Sciatic nerve (tissue), 2 donors: ENCODE measurements at regions not wholly inside any gene's neighbourhood (a gene's known extent, or its start where the extent isn't known, plus 50 kb on each side); places are given as distances from the start of the nearest gene placed in this dataset.
A peak's percentile ranks its signal among the peaks of the same experiment; 100 is the strongest.
"Not testable (repeated sequence)": the region's sequence is repeated elsewhere in the genome, so short reads cannot be mapped to it uniquely, and the experiment has no call there.

Source experiments
- ATAC-seq: fragments of 200-7000 bp; cut with Tn5 transposase; one replicate; pipeline ENCODE4 v1.9.1; 2020; ENCODE audit warnings: mild to moderate bottlenecking, moderate library complexity
- DNase-seq: peaks from one replicate; pipeline ENCODE4 v3.0.0-alpha.2; 2020; ENCODE audit warnings: low spot score
- intact Hi-C: fragments of 100-400 bp; cut with DNase I; formaldehyde crosslinking; loops from one replicate; pipeline ENCODE4 v1.14.2; 2022
- donor health status: DM: no; HTN: no; CAD: no.
- donor health status: DM: no; HTN: no; CAD: no.

DNA sequence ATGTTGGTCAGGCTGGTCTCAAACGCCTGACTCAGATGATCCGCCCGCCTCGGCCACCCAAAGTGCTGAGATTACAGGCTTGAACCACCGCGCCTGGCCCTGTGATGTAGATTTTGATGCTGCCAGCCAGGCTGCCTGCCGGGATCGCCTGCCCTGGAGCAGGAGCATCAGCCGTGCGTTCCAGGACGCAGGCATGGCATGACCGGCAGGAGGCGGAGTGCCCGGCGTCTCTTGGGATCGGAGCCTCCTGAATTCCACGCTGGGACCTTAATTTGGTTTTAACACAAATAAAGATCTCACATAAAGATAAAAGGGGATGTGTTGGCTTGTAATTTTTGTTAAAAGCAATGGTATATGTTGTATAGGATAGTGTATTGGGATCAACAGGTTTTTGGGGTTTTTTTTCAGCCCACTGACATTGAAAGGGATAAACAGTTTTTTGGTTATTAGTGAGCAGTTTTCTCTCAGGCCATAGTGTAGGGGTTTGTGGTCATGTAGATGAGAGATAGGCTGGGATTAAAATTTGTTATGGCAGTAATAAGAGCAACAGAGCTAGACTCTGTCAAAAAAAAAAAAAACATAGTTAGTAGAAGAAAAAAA lies 1406.4 kb downstream of the UQCRFS1 start:
- no peak for DNase-seq
- intact Hi-C loops: no loop called here
- no peak for ATAC-seq

DNA sequence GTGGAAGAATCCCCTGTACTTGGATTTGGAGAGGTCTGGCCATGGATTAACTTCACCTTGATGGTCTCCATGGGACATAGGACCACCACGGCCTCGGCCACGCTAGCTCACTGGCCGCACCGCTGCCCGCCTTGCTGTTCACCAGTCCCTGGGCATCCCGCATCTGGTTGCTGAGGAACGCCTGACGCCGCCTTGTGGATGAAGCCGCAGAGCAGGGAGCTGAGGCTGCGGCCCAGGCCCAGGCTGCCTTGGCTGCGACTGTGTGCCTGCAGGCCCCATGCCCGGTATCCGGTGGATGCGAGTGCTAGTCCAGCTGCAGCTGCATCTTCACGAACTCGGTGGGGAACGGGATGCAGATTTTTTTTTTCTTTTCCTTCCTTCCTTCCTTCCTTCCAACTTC lies 1407.1 kb downstream of the UQCRFS1 start:
- DNase-seq: no peak
- no peak for ATAC-seq
- intact Hi-C loops: no loop called here

DNA sequence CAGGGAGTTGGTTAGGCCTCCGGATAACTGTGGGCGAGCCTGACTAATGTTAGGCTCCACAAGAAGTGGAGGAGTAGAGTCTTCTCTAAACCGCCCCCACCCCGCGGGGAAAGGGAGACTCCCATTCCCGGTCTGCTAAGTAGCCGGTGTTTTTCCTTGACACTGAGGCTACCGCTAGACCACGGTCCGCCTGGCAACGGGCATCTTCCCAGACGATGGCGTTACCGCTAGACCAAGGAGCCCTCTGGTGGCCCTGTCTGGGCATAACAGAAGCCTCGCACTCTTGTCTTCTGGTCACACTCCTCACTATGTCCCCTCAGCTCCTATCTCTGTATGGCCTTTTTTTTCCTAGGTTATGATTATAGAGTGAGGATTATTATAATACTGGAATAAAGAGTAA lies 1410.7 kb downstream of the UQCRFS1 start:
- ATAC-seq, intact Hi-C loops: not testable (repeated sequence)

DNA sequence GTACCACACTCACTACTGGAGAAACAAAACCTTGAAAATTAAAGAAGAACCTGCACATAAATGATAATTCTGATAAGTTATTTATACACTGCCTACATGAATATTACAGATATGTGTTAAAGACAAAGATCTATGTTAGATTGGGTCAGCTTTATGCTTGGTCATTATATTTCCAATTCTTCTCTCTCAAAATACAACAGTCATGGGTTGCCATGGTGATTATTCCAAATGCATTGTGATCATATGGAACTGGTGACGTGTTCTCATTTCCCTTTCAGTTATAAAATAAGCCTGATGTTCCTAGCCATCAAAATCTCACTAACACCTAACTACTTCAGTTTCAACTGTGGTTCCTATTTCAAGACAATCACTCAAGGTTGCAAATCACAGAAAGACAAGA lies 1416.4 kb downstream of the UQCRFS1 start:
- intact Hi-C loops: no loop called here
- ATAC-seq (no peak), DNase-seq (no peak)

More for the DNA sequence above, 1410.7 kb downstream of the UQCRFS1 start:
- not testable (repeated sequence) for DNase-seq

DNA sequence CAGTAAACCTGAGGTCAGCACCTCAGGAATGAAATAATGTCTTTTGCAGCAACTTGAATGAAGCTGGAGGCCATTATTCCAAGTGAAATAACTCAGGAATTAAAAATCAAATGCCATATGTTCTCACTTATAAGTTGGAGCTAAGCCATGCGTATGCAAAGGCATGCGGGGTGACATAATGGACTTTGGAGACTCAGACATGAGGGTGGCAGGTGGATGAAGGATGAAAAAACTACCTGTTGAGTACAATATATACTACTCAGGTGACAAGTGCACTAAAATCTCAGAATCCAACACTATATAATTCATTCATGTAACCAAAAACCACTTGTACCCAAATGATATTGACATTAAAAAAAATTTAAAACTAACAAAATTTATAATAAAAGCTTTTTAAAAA lies 1416.9 kb downstream of the UQCRFS1 start:
- DNase-seq: no peak
- no peak for ATAC-seq
- intact Hi-C loops: no loop called here

DNA sequence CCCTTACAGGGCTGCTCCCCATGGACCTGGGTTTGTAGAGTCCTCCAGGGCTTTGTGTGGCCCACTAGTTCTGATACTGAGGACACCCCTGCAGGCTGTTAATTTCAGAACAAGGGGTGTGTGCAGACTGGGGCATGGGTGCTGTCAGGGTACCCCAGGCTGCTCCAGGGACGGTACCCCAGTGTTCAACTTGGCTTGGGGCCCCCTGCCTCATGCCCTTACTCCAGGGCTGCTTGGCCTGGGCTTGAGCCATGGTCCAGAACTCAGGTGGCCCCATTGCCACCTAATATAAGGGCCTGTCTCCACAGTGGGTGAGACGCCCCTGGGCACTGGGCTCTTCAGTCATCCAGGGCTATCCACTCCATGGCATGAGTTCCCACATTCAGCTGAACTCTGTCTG lies 1417.6 kb downstream of the UQCRFS1 start:
- ATAC-seq (no peak), DNase-seq (no peak)
- intact Hi-C loops: no loop called here

DNA sequence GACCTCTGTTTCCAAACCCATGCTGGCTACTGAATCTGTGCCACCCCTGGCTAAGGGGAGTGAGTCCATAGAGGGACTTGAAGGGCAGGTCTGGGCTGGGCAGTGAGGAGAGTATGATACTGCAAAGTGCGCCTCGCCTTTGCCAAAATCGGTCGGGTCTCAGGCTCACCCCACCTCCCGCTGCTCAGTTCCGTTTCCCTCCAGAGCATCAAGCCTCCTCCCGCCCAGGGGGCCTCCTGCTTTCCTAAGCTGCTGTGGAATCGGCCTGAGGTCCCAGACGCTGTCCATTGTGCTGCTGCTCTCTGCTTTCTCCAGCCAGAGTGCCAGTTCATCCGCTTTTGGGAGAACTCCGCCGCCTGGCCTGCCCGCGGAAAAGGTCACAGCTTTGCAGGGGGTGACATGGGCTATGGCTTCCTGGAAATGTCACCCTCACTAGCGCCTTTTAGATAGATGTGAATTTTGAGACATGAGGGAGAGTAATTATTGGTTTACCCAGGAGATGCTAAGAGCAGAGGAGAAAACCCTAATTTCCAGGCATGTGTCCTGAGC lies 1418.4 kb downstream of the UQCRFS1 start:
- DNase-seq (no peak), ATAC-seq (no peak)
- intact Hi-C loops: no loop called here

DNA sequence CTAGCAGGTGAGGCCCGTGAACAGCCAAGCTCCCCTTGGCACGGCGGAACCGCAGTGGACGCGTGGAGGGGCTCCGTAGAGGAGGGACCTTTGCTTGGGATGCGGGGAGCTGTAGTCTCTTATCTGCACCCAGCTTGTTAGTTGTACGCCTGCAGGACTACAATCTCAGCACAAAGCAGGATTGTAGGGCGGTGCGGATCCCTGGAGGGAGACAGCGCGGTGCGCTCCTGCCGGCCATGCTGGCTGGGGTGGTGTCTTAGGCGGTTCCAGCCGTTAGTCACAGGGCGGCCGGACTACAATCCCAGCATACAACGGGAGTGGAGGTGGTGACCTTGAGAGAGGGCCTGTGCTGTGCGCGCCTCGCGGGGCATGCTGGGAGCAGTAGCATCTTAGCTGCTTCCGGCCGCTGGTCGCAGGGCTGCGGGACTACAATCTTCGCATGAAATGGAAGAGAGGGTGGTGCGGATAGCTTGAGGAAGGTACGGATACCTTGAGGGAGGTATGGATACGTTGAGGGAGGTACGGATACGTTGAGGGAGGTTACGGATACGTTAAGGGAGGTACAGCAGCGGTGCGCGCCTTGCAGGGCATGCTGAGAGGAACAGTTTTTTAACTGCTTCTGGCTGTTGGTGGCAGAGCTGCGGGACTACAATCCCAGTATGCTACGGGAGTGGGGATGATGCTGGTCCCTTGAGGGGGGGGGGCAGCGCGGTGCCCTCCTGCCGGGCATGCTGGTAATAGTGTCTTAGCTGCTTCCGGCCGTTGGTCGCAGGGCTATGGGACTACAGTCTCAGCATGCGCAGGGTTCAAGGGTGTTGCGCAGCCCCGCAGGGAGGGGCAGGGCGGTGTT lies 1419.1 kb downstream of the UQCRFS1 start:
- ATAC-seq: peak; percentile 99
- intact Hi-C loops: no loop called here
- peak; percentile 94 for DNase-seq

DNA sequence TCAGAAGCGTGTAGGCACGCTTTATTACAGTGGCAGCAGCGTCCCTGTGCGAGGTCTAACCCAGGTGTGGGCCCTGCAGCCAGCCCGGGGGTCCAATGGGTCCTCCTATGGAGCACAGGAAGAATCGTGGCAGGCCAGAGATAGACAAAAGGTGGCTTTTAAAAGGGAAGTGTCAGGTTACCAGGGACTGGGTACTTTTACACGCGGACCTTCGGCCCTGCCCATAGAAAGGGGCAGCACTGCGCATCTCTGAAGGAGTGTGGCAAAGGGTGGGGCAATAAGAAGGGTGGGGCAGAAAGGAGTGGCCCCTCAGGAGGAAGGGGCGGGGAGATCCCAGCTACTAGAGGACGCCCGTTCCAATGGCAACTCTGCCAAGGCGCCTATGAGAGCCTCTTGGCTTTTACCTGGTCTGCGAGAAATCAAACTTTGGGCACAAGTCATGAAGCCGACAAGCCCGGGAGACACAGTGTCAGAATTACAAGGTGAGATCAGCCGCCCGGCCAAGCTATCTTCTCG lies 1419.8 kb downstream of the UQCRFS1 start:
- DNase-seq: no peak
- intact Hi-C loops: no loop called here
- peak; percentile 88 for ATAC-seq

DNA sequence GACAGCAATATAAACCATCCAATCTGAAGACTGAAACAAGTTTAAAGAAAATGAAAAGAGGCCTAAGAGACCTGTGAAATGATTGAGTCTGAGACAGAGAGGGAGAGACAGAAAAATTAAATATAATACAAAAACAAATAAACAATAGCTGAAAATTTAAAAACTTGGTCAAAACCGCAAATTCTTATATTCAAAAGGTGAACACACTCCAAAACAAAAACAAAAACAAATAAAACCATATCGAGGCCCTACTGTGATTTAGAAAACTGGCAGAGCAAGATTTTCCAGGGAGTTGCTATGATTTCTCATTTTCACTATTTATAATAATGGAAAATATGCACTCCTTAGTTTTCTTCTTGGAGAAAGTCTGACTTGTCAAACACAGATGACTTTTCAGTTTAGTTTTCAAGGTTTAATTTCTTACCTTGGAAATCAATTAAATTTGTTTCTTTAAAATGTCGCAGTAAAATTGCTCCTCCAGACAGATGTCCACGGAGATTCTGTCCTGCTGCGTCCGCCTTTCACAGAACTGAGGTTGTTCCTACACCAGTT lies 1420.3 kb downstream of the UQCRFS1 start:
- ATAC-seq (no peak), DNase-seq (no peak)
- intact Hi-C loops: no loop called here

DNA sequence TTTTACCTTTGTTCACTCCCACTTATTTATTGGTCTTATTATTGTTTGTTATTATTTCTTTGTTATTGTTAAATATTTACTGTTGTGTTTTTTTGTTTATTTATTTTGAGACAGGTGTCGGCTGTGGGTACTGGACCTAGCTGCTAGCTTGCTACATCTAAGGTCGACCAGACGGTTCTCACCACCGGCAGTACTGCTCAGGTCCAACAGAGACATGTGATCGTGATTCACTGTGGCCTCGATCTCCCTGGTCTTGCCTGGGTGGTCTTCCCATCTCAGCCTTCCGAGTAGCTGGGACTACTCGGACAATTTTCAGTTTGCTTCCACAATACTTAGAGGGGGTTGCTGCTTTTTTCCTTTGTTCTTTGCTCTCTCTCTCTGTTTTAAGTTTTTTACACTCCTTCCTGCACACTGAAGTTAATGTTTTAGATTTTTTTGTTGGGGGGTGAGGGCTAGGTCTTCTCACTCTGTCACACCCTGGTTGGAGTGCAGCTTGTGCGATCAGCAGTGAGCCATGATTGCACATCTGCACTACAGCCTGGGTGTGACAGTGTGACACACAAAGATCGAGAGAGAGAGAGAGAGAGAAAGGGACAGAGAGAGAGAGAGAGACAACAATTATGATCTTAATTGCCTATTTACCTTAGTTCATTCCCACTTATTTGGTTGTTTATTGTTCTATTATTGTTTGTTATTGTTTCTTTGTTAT lies 1432.4 kb downstream of the UQCRFS1 start:
- no peak for ATAC-seq

DNA sequence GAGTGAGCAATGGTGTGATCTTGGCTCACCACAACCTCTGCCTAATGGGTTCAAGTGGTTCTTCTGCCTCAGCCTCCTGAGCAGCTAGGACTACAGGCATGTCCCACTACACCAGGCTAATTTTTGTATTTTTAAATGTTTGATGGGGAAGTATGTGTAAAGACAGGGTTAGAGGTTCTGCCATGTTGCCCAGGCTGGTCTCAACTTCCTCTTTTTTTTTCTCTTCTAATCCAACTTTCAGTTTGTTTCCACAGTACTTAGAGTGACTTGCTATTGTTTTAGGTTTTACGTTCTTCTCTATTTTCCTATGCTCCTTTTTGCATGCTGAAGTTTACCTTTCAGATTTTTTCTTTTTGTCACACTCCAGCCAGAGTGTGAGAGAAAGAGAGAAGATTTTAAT lies 1433.0 kb downstream of the UQCRFS1 start:
- DNase-seq (no peak), ATAC-seq (no peak)
- intact Hi-C loops: no loop called here

More for the DNA sequence above, 1432.4 kb downstream of the UQCRFS1 start:
- no peak for DNase-seq
- intact Hi-C loops: no loop called here

DNA sequence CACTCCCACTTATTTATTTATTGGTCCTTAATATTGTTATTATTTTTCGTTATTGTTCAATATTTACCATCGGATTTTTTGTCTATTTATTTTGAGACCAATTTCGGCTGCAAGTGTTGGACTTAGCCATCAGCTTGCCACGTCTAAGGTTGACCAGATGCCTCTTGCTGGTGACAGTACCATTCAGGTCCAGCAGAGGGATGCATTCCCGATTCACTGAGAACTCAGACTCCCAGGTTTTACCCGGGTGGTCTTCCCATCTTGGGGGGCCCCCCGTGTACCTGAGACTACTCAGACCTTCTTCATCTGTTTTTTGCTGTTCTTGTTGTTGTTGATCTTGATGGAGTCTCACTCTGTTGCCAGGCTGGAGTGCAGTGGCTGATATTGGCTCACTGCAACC lies 1435.2 kb downstream of the UQCRFS1 start:
- ATAC-seq: no peak
- DNase-seq: no peak
- intact Hi-C loops: no loop called here

DNA sequence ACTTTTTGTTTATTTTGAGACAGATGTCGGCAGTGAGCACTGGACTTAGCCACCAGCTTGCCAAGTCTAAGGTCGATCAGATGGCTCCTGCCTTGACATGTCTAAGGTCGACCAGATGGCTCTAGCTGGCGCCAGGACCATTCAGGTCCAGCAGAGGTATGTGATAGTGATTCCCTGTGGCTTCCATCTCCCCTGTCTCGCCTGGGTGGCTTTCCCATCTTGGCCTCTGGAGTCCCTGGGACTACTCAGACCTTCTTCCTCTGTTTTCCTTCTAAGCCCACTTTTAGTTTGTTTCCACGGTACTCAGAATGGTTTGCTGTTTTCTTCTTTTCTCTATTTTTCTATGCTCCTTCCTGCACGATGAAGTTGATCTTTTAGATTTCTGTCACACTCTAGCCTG lies 1435.7 kb downstream of the UQCRFS1 start:
- intact Hi-C loops: no loop called here
- ATAC-seq (no peak), DNase-seq (no peak)

DNA sequence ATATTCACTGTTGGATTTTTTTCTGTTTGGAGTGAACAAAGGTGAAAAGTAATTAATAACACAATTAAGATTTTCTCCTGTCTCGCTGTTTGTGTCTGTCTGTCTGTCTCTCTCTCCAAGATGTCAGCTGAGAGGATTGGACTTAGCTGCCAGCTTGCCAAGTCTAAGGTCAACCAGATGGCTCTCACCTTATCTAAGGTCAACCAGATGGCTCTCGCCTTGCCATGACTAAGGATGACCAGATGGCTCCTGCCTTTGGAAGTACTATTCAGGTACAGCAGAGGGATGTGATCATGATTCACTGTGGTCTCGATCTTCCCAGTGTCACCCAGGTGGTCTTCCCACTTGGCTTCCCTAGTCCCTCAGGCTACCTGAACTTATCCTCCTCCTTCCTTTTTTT lies 1436.4 kb downstream of the UQCRFS1 start:
- intact Hi-C loops: no loop called here
- DNase-seq (no peak), ATAC-seq (no peak)

DNA sequence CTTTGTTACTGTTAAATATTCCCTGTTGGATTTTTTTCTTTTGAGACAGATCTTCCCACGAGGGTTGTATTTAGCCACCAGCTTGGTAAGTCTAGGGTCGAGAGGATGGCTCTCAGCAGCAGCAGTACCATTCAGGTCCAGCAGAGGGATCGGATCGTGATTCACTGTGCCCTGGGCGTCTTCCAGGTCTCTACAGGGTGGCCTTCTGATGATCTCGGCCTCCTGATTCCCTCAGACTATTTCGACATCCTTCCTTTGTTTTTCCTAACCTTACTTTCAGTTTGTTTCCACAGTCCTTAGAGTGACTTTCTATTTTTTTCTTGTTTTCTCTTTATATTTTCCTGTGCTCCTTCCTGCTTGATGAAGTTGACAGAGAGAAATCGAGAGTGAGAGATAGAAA lies 1436.9 kb downstream of the UQCRFS1 start:
- intact Hi-C loops: no loop called here
- ATAC-seq: no peak
- no peak for DNase-seq

DNA sequence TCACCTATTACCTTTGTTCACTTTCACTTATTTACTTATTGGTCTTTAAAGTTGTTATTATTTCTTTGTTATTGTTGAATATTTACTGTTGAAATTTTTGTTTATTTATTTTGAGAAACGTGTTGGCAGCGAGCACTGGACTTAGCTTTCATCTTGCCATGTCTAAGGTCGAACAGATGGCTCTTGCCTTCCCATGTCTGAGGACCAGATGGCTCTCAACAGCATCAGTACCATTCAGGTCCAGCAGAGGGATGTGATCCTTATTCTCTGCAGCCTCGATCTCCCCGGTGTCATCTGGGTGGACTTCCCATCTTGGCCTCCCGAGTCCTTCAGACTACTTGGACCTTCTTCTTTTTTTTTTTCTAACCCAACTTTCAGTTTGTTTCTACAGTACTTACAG lies 1437.6 kb downstream of the UQCRFS1 start:
- intact Hi-C loops: no loop called here
- ATAC-seq: no peak
- no peak for DNase-seq

DNA sequence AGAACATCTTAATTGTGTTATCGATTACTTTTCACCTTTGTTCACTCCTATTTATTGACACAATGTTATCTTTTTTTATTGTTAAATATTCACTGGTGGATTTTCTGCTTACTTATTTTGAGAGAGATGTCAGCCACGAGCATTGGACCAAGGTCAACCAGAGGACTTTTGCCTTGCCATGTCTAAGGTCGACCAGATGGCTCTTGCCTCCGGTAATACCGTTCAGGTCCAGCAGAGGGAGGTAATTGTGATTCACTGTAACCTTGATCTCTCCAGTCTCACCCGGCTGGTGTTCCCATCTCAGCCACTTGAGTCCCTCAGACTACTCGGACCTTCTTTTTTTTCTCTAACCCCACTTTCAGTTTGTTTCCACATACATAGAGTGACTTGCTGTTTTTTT lies 1438.1 kb downstream of the UQCRFS1 start:
- ATAC-seq: no peak
- intact Hi-C loops: no loop called here
- no peak for DNase-seq

DNA sequence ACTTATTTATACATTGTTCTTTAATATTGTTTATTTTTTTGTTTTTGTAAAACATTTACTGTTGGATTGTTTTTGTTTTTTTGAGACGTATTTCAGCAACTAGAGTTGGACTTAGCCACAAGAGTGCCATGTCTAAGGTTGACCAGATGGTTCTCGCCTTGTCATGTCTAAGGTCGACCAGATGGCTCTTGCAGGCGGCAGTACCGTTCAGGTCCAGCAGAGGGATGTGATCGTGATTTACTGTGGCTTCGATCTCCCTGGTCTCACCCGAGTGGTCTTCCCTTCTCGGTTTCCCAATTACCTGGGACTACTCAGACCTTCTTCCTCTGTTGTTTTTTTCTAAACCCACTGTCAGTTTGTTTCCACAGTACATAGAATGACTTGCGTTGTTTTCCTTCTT lies 1438.6 kb downstream of the UQCRFS1 start:
- intact Hi-C loops: no loop called here
- DNase-seq (no peak), ATAC-seq (no peak)
